SK-N-SH treated with all-trans-retinoic acid at 6 μM for 48 hours (cell line): ENCODE measurements at regions not wholly inside any gene's neighbourhood (a gene's known extent, or its start where the extent isn't known, plus 50 kb on each side); places are given as distances from the start of the nearest gene placed in this dataset.

Experiments used
- ATAC-seq: fragments of 200-7000 bp; cut with Tn5 transposase; 3 replicates; pipeline ENCODE4 v1.9.1; 2020; ENCODE audit warnings: mild to moderate bottlenecking, moderate library complexity
- BACH2 ChIP-seq: fragments of 250-450 bp; sonication (Bioruptor Pico); IDR thresholded peaks from 2 replicates; pipeline ENCODE4 v1.9.0; 2021; ENCODE audit warnings: mild to moderate bottlenecking, borderline replicate concordance
- CSDC2 ChIP-seq: fragments of 250-450 bp; sonication (Bioruptor Pico); IDR thresholded peaks from 2 replicates; pipeline ENCODE4 v1.5.0; 2020; ENCODE audit warnings: mild to moderate bottlenecking, moderate library complexity
- CSRNP3 ChIP-seq: fragments of 250-450 bp; sonication (Bioruptor Pico); IDR thresholded peaks from 2 replicates; pipeline ENCODE4 v1.5.1; 2021; ENCODE audit warnings: mild to moderate bottlenecking, moderate library complexity
- ESRRG ChIP-seq: fragments of 250-450 bp; sonication (Bioruptor Pico); IDR thresholded peaks from 2 replicates; pipeline ENCODE4 v1.6.1; 2021; ENCODE audit warnings: mild to moderate bottlenecking
- GLIS3 ChIP-seq: fragments of 250-450 bp; sonication (Bioruptor Pico); IDR thresholded peaks from 2 replicates; pipeline ENCODE4 v1.5.0; 2020; ENCODE audit warnings: mild to moderate bottlenecking, moderate library complexity
- ISL1 ChIP-seq: fragments of 250-450 bp; sonication (Bioruptor Pico); IDR thresholded peaks from 2 replicates; pipeline ENCODE4 v2.1.2; 2022; ENCODE audit warnings: mild to moderate bottlenecking, moderate library complexity
- PATZ1 ChIP-seq: fragments of 250-450 bp; sonication (Bioruptor Pico); IDR thresholded peaks from 2 replicates; pipeline ENCODE4 v1.8.0; 2020; ENCODE audit warnings: mild to moderate bottlenecking, moderate library complexity, borderline replicate concordance
- PPARA ChIP-seq: fragments of 250-450 bp; sonication (Bioruptor Pico); IDR thresholded peaks from 2 replicates; pipeline ENCODE4 v1.5.0; 2020; ENCODE audit warnings: mild to moderate bottlenecking, borderline replicate concordance
- RARB ChIP-seq: fragments of 250-450 bp; sonication (Bioruptor Pico); IDR thresholded peaks from 2 replicates; pipeline ENCODE4 v1.8.0; 2021; ENCODE audit warnings: mild to moderate bottlenecking, moderate library complexity
- SNAI2 ChIP-seq: fragments of 250-450 bp; sonication (Bioruptor Pico); IDR thresholded peaks from 2 replicates; pipeline ENCODE4 v1.5.0; 2020; ENCODE audit warnings: mild to moderate bottlenecking, moderate library complexity
- TCF4 ChIP-seq: fragments of 250-450 bp; sonication (Bioruptor Pico); IDR thresholded peaks from 2 replicates; pipeline ENCODE4 v1.8.0; 2021; ENCODE audit warnings: mild to moderate bottlenecking, moderate library complexity, borderline replicate concordance
- ZFP30 ChIP-seq: fragments of 450-650 bp; formaldehyde crosslinking; IDR thresholded peaks from 2 replicates; pipeline ENCODE4 v1.5.0; 2022; ENCODE audit warnings: mild to moderate bottlenecking, moderate library complexity
- ZNF565 ChIP-seq: fragments of 450-650 bp; formaldehyde crosslinking; conservative IDR thresholded peaks from 2 replicates; pipeline ENCODE4 v1.5.0; 2020; ENCODE audit warnings: low read depth, mild to moderate bottlenecking, moderate library complexity
- ZNF70 ChIP-seq: fragments of 450-650 bp; formaldehyde crosslinking; IDR thresholded peaks from 2 replicates; pipeline ENCODE4 v1.5.0; 2020; ENCODE audit warnings: mild to moderate bottlenecking, moderate library complexity
- ZNF8 ChIP-seq: fragments of 450-650 bp; formaldehyde crosslinking; IDR thresholded peaks from 2 replicates; pipeline ENCODE4 v1.5.0; 2020; ENCODE audit warnings: mild to moderate bottlenecking, moderate library complexity
- TF ChIP-seq, protein P1 (sequence below): fragments of 250-450 bp; sonication (Bioruptor Pico); IDR thresholded peaks from 2 replicates; pipeline ENCODE4 v1.5.0; 2020; ENCODE audit warnings: mild to moderate bottlenecking, moderate library complexity
- TF ChIP-seq, protein P2 (sequence below): fragments of 250-450 bp; sonication (Bioruptor Pico); IDR thresholded peaks from 2 replicates; pipeline ENCODE4 v1.8.0; 2021; ENCODE audit warnings: low read depth, mild to moderate bottlenecking, moderate library complexity, borderline replicate concordance
- TF ChIP-seq, protein P3 (sequence below): fragments of 250-450 bp; sonication (Bioruptor Pico); IDR thresholded peaks from 2 replicates; pipeline ENCODE4 v1.5.1; 2020; ENCODE audit warnings: low read depth, mild to moderate bottlenecking, moderate library complexity

DNA sequence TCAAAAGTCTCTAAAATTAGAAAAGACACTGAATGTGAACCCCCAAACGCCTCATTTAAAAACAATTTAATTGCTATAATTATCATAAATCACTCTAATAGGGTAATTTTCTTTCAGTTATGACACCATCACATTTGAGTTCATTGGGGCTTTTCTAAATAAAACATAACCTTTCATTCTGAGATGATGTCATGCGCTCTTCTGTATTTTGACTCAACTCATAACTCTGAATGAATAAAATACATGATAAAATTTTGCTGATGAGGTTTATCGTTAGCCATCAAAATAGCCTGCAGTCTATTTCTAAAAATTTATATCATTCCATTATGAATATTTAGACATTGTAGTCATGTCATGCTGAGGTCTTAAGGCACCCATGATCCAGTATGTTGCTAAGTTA is 1099.7 kb downstream of the SUCLG1 start:
- no peak for ATAC-seq
- TF ChIP-seq CSRNP3 (CRISPR knock-in tag) (no peak), ZFP30 (CRISPR knock-in tag) (no peak), GLIS3 (no peak), ISL1 (no peak), ESRRG (no peak), CSDC2 (CRISPR knock-in tag) (no peak), ZNF8 (CRISPR knock-in tag) (no peak), ZNF565 (no peak), BACH2 (CRISPR knock-in tag) (no peak), RARB (CRISPR knock-in tag) (no peak)
- TF ChIP-seq, protein P1, sequence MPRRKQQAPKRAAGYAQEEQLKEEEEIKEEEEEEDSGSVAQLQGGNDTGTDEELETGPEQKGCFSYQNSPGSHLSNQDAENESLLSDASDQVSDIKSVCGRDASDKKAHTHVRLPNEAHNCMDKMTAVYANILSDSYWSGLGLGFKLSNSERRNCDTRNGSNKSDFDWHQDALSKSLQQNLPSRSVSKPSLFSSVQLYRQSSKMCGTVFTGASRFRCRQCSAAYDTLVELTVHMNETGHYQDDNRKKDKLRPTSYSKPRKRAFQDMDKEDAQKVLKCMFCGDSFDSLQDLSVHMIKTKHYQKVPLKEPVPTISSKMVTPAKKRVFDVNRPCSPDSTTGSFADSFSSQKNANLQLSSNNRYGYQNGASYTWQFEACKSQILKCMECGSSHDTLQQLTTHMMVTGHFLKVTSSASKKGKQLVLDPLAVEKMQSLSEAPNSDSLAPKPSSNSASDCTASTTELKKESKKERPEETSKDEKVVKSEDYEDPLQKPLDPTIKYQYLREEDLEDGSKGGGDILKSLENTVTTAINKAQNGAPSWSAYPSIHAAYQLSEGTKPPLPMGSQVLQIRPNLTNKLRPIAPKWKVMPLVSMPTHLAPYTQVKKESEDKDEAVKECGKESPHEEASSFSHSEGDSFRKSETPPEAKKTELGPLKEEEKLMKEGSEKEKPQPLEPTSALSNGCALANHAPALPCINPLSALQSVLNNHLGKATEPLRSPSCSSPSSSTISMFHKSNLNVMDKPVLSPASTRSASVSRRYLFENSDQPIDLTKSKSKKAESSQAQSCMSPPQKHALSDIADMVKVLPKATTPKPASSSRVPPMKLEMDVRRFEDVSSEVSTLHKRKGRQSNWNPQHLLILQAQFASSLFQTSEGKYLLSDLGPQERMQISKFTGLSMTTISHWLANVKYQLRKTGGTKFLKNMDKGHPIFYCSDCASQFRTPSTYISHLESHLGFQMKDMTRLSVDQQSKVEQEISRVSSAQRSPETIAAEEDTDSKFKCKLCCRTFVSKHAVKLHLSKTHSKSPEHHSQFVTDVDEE (CRISPR knock-in tag) = no peak
- TF ChIP-seq, protein P2, sequence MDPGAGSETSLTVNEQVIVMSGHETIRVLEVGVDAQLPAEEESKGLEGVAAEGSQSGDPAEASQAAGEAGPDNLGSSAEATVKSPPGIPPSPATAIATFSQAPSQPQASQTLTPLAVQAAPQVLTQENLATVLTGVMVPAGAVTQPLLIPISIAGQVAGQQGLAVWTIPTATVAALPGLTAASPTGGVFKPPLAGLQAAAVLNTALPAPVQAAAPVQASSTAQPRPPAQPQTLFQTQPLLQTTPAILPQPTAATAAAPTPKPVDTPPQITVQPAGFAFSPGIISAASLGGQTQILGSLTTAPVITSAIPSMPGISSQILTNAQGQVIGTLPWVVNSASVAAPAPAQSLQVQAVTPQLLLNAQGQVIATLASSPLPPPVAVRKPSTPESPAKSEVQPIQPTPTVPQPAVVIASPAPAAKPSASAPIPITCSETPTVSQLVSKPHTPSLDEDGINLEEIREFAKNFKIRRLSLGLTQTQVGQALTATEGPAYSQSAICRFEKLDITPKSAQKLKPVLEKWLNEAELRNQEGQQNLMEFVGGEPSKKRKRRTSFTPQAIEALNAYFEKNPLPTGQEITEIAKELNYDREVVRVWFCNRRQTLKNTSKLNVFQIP = no peak

GRCh38 chr2:83342860-83343329 is 1116.2 kb downstream of the SUCLG1 start:
- no peak for ATAC-seq
- no peak for TF ChIP-seq CSRNP3 (CRISPR knock-in tag)
- TF ChIP-seq ESRRG = no peak
- TF ChIP-seq SNAI2 (CRISPR knock-in tag) = no peak
- TF ChIP-seq GLIS3 = no peak
- TF ChIP-seq, protein P3, sequence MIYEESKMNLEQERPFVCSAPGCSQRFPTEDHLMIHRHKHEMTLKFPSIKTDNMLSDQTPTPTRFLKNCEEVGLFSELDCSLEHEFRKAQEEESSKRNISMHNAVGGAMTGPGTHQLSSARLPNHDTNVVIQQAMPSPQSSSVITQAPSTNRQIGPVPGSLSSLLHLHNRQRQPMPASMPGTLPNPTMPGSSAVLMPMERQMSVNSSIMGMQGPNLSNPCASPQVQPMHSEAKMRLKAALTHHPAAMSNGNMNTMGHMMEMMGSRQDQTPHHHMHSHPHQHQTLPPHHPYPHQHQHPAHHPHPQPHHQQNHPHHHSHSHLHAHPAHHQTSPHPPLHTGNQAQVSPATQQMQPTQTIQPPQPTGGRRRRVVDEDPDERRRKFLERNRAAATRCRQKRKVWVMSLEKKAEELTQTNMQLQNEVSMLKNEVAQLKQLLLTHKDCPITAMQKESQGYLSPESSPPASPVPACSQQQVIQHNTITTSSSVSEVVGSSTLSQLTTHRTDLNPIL (CRISPR knock-in tag) = no peak
- TF ChIP-seq BACH2 (CRISPR knock-in tag) = no peak
- no peak for TF ChIP-seq PATZ1 (CRISPR knock-in tag)
- no peak for TF ChIP-seq ZNF70 (CRISPR knock-in tag)
- TF ChIP-seq PPARA (CRISPR knock-in tag) = no peak
- TF ChIP-seq CSDC2 (CRISPR knock-in tag) = no peak
- no peak for TF ChIP-seq ZNF565
- TF ChIP-seq, protein P2 = no peak
- TF ChIP-seq TCF4 (CRISPR knock-in tag) = no peak
